Right atrium auricular region (tissue), 2 donors: ENCODE measurements at regions not wholly inside any gene's neighbourhood (a gene's known extent, or its start where the extent isn't known, plus 50 kb on each side); places are given as distances from the start of the nearest gene placed in this dataset.

Experiments
- DNase-seq: peaks from one replicate; pipeline ENCODE4 v3.0.0-alpha.2; 2019; ENCODE audit warnings: low spot score
- H3K27ac ChIP-seq, 2 donors: fragments of 200-600 bp; sonication (generic); 1 replicate in 1 of 2; 2 replicates in 1 of 2; pipeline ENCODE4 v1.5.1; 2016 to 2019
- H3K27me3 ChIP-seq, 2 donors: fragments of 200-600 bp; sonication (generic); one replicate each; pipeline versions ENCODE4 v1.5.1 to v1.6.0; 2017 to 2019
- H3K36me3 ChIP-seq: fragments of 200-600 bp; sonication (generic); one replicate; pipeline ENCODE4 v1.5.1; 2016
- H3K4me1 ChIP-seq, 2 donors: fragments of 200-600 bp; sonication (generic); one replicate each; pipeline versions ENCODE4 v1.5.1 to v1.6.0; 2017 to 2019
- H3K4me3 ChIP-seq, 2 donors: fragments of 200-600 bp; sonication (generic); 1 replicate in 1 of 2; 2 replicates in 1 of 2; pipeline ENCODE4 v1.5.1; 2017 to 2019; ENCODE audit warnings: mild to moderate bottlenecking in 1 of 2, moderate library complexity in 1 of 2
- H3K9me3 ChIP-seq, 2 donors: fragments of 200-600 bp; sonication (generic); one replicate each; pipeline ENCODE4 v1.5.1; 2019
- CTCF ChIP-seq, 2 donors: fragments of 200-600 bp; sonication (generic); IDR thresholded peaks; one replicate each; pipeline ENCODE4 v1.5.1; 2019; ENCODE audit warnings: antibody characterized with exemption in 2 of 2

- Histone ChIP-seq H3K4me3 (no peak overlapping the region), H3K9me3 (no peaks in the 10 kb centered on the region), H3K27ac (no peak overlapping the region), H3K4me1 (no peaks in the 10 kb centered on the region), H3K27me3 (no peaks in the 10 kb centered on the region), H3K36me3 (no peaks in the 10 kb centered on the region)
- no peak for DNase-seq
- TF ChIP-seq CTCF (IDR thresholded peaks at IDR 0.05) = no peak
Observed at GRCh38 chr13:67806796-67807195, 576.7 kb upstream of the PCDH9 start.

GRCh38 chr13:67803118-67803517 is 573.0 kb upstream of the PCDH9 start:
- no peak for TF ChIP-seq CTCF (IDR thresholded peaks at IDR 0.05)
- H3K4me1 ChIP-seq = no peaks in the 10 kb centered on the region
- H3K27ac ChIP-seq = no peak overlapping the region
- H3K9me3 ChIP-seq = no peaks in the 10 kb centered on the region
- H3K36me3 ChIP-seq = no peaks in the 10 kb centered on the region
- no peaks in the 10 kb centered on the region for H3K27me3 ChIP-seq
- DNase-seq = no peak
- no peak overlapping the region for H3K4me3 ChIP-seq

- no peaks in the 10 kb centered on the region for H3K4me1 ChIP-seq
- no peak for TF ChIP-seq CTCF (IDR thresholded peaks at IDR 0.05)
- no peaks in the 10 kb centered on the region for H3K36me3 ChIP-seq
- DNase-seq = no peak
- no peaks in the 10 kb centered on the region for H3K27me3 ChIP-seq
- no peaks in the 10 kb centered on the region for H3K9me3 ChIP-seq
- H3K27ac ChIP-seq = no peak overlapping the region
- no peak overlapping the region for H3K4me3 ChIP-seq
Observed at GRCh38 chr13:67792151-67792676, 562.1 kb upstream of the PCDH9 start.

- Histone ChIP-seq H3K27ac (no peak overlapping the region), H3K36me3 (no peaks in the 10 kb centered on the region), H3K27me3 (no peaks in the 10 kb centered on the region), H3K4me1 (no peaks in the 10 kb centered on the region), H3K4me3 (no peak overlapping the region), H3K9me3 (no peaks in the 10 kb centered on the region)
- DNase-seq = no peak
- TF ChIP-seq CTCF (IDR thresholded peaks at IDR 0.05) = no peak
Observed at GRCh38 chr13:67791047-67791446, 560.9 kb upstream of the PCDH9 start.

GRCh38 chr13:67776151-67776550 is 546.0 kb upstream of the PCDH9 start:
- no peak for TF ChIP-seq CTCF (IDR thresholded peaks at IDR 0.05)
- Histone ChIP-seq H3K4me1 (no peaks in the 10 kb centered on the region), H3K27me3 (no peaks in the 10 kb centered on the region), H3K36me3 (no peaks in the 10 kb centered on the region), H3K4me3 (no peak overlapping the region), H3K27ac (no peak overlapping the region), H3K9me3 (no peaks in the 10 kb centered on the region)
- no peak for DNase-seq

- TF ChIP-seq CTCF (IDR thresholded peaks at IDR 0.05) = no peak
- H3K9me3 ChIP-seq = no peaks in the 10 kb centered on the region
Observed at GRCh38 chr13:67775359-67775758, 545.2 kb upstream of the PCDH9 start.

More at GRCh38 chr13:67775359-67775758, 545.2 kb upstream of the PCDH9 start:
- Histone ChIP-seq H3K36me3 (no peaks in the 10 kb centered on the region), H3K4me1 (no peaks in the 10 kb centered on the region), H3K27ac (no peak overlapping the region), H3K27me3 (no peaks in the 10 kb centered on the region), H3K4me3 (no peak overlapping the region)
- DNase-seq = no peak
